D341Med (cell line): ENCODE measurements at regions not wholly inside any gene's neighbourhood (a gene's known extent, or its start where the extent isn't known, plus 50 kb on each side); places are given as distances from the start of the nearest gene placed in this dataset.

ENCODE experiments used
- DNase-seq: peaks from one replicate; pipeline ENCODE4 v3.0.0; 2012; ENCODE audit warnings: low spot score

DNA sequence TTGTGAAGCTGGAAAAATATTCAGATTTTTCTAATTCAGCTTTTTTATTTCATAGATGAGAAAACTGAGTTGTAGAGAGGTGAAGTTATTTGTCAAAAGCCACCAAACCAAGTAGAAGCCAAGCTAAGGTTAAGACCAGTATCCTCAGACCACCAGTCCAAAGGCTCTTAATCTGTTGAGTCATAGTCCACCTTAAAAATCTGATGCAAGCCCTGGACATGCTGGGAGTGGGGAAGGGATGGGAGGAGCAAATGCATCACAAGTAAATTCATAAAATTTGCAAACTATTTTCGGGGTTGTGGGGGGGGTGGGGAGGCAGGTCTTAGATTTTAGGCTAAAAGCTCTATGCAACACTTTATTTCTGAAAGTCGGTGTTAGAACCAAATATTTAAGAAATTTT lies 307.7 kb upstream of the SEMA6D start:
- DNase-seq: no peak

- no peak for DNase-seq
Observed at GRCh38 chr15:47410247-47410646, 307.1 kb upstream of the SEMA6D start.

GRCh38 chr15:47411733-47412132 lies 305.6 kb upstream of the SEMA6D start:
- DNase-seq: no peak

DNA sequence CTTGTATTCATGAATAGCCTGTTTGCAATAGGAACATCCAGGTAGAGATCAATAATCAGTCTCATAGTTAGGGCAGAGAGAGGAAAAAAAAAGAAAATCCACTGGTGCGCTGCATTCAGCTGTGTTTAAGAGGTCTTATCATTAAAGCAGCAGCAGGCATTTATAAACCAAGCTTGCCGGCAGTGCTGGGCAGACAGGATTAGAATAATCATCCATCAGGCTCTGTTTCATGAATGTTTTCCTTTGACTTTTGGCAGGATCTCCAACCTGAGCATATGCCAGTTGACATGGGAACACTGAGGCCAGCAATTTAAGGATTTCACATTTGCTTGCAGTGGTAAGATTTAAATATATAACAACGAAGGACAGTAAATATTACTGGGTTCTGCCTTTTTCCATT lies 305.2 kb upstream of the SEMA6D start:
- DNase-seq: peak; percentile 72

GRCh38 chr15:47412802-47413201 lies 304.5 kb upstream of the SEMA6D start:
- DNase-seq: no peak

DNA sequence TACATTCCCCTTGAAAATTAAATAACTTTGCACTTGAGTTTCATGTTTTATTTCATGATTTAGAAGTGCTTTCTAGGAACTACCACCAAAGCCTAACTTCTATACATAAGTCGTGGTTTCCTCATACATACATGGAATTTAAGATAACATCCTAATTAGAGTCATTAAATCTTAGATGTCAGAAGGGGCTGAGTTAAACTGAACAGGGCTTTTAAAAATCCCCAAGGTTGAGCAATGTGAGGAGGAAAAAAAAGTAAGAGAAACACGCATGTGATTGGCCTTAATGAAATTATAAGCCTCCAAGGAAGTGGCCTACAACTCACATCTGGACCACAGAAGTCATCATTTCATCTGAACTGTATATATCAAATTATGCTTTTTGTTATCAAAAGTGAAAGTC lies 303.1 kb upstream of the SEMA6D start:
- DNase-seq: no peak

GRCh38 chr15:47415539-47415971 lies 301.8 kb upstream of the SEMA6D start:
- DNase-seq: no peak

- DNase-seq: no peak
Observed at GRCh38 chr15:47422881-47423665, 294.2 kb upstream of the SEMA6D start.

DNA sequence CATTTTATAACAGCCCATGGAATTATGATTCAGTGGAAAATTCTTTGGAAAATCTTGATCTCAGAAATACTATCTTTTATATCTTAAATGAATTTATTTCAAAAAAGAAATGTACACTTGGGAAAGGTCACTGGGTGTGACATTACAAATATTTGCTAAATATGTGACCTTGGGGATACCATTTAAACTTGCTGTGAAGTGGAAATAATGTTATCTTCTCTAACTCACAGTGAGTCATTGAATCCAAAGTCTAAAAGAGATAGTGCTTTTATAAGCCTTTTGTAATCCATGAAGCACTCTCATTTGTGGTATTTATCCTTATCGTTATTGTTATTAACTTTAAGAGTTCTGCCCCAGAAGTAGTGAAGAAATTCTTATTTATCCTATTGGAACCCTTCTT lies 289.8 kb upstream of the SEMA6D start:
- no peak for DNase-seq

DNA sequence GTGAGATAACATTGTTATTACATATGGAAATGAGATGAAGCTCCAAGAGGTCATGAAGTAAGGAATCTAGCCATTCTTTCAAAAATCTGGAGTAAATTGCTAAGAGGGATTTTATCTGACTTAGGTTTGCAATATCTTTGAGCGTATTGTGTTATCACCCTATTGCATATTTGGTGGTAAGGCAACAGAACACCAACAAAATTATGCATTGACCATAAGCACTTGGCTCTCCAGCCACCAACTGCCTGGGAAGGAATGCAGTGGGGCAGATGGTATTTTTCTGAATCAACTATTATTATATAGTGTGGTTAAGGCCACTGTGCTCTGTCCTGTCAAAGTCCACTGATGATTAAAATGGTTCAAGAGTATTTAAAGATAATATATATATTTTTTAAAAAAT lies 287.9 kb upstream of the SEMA6D start:
- no peak for DNase-seq

- no peak for DNase-seq
Observed at GRCh38 chr15:47431501-47431900, 285.8 kb upstream of the SEMA6D start.

DNA sequence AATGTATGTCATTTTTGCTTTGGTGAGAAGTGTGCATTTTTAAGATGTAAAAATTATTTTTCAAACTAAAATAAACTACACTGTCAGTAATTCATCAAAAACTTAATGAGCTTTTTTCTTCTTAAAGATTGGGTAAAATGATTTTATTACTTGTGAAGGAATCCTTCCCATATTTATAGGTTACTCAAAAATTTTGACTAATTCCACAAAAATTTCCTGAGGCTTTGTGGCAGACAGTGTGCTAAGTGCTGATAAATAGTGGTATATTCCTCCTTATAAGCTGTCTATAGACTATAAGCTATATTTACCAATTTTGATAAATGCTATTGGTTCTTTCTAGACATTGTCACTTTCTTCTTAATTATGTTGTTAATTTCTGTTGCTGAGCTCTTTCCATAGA lies 284.5 kb upstream of the SEMA6D start:
- DNase-seq: no peak

DNA sequence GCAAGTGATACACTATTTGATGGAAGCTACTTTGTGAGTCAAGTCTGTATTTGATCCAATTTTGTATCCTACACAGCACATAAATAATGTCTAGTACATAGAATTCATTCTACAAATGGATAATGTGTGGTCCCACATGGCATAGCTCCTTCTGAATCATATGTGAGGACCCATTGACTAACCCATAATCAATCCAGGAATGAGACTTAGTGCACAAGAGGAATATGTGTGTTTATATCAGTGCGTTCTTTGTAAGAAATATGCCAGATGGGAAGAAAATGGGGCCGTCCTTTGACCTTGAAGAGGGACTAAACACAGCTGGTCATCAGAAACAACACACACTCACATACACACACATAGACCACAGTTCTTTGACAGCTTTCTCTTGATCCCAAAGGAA lies 282.7 kb upstream of the SEMA6D start:
- no peak for DNase-seq

DNA sequence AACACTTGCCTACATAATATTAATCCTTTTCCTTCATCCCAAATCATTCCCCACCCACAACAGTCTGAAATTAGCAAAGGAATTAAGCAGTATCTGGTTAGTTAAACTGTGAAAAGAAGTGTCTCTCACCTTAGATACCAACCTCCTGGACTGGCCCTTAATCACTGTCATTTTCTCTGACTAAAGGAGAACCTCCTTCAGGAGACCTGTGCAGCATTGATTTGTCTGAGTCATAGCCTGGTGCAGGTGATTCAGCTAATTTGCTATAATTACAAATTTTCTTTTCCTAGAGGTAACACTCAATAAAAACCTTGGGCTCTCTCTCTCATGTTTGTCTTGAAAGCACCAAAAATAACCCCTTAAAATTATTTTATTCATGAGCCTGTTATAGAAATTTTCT lies 279.8 kb upstream of the SEMA6D start:
- no peak for DNase-seq

GRCh38 chr15:47439146-47440111 lies 277.9 kb upstream of the SEMA6D start:
- no peak for DNase-seq

DNA sequence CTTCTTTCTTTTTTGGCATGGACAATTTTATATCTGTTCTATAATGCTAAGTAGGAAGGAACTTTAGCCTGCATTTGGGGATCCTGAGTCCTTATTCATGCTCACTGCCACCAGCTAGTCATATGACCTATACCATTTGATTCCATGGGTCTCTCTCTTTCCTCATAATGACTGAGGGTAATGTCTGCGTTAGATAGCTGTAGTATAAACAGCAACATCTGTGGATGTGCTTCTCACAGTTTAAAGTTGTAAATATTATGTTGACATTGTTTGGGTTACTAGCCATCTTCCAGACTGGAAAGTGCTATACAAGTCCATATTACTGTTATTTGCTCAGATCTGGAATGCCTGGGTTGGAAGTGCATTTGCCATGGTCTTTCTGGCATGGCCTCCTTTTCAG lies 274.9 kb upstream of the SEMA6D start:
- DNase-seq: no peak

DNA sequence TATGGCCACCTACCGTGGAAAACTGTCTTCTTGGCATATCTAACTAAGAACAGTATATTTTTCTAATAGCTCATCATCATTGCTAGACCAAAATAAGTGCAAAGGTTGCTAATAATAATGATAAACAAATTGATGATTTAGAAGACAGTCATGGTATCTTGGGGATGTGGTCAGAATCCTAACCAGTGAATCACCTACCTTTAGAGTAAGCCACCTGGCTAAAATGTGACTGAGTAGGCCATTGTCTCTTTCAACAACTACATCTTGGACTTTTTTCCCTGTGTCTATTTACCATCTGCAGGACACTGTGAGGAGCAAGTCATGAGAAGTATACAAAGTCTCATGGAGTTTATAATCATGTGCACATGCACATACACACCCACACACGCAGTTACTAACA lies 273.5 kb upstream of the SEMA6D start:
- no peak for DNase-seq

- no peak for DNase-seq
Observed at GRCh38 chr15:47445723-47446392, 271.4 kb upstream of the SEMA6D start.

- no peak for DNase-seq
Observed at GRCh38 chr15:47460795-47461573, 256.3 kb upstream of the SEMA6D start.

- no peak for DNase-seq
Observed at GRCh38 chr15:47461652-47462141, 255.6 kb upstream of the SEMA6D start.

- DNase-seq: no peak
Observed at GRCh38 chr15:47466357-47466756, 250.9 kb upstream of the SEMA6D start.

- DNase-seq: no peak
Observed at GRCh38 chr15:47470983-47471382, 246.3 kb upstream of the SEMA6D start.
